Esophagus muscularis mucosa (tissue), 4 donors: ENCODE measurements at regions not wholly inside any gene's neighbourhood (a gene's known extent, or its start where the extent isn't known, plus 50 kb on each side); places are given as distances from the start of the nearest gene placed in this dataset.
"Not testable (repeated sequence)": the region's sequence is repeated elsewhere in the genome, so short reads cannot be mapped to it uniquely, and the experiment has no call there.

Experiments
- DNase-seq: peaks from one replicate; pipeline ENCODE4 v3.0.0-alpha.2; 2017; ENCODE audit errors: extremely low spot score
- H3K27ac ChIP-seq, 4 donors: fragments of 200-600 bp; sonication (generic); replicated peaks in 1 of 4; 1 replicate in 3 of 4; 2 replicates in 1 of 4; pipeline ENCODE4 v1.5.1; 2016 to 2019; ENCODE audit warnings: mild to moderate bottlenecking in 1 of 4
- H3K27me3 ChIP-seq, 4 donors: fragments of 200-600 bp; sonication (generic); one replicate each; pipeline versions ENCODE4 v1.5.1 to v1.6.0; 2016 to 2019
- H3K36me3 ChIP-seq, 4 donors: fragments of 200-600 bp; sonication (generic); one replicate each; pipeline ENCODE4 v1.5.1; 2016 to 2019
- H3K4me1 ChIP-seq, 4 donors: fragments of 200-600 bp; sonication (generic); one replicate each; pipeline ENCODE4 v1.5.1; 2016 to 2019
- H3K4me3 ChIP-seq, 4 donors: fragments of 200-600 bp; sonication (generic); 1 replicate in 2 of 4; 2 replicates in 2 of 4; pipeline ENCODE4 v1.5.1; 2016 to 2019; ENCODE audit warnings: mild to moderate bottlenecking in 4 of 4, moderate library complexity in 1 of 4
- H3K9me3 ChIP-seq, 4 donors: fragments of 200-600 bp; sonication (generic); 1 replicate in 3 of 4; 2 replicates in 1 of 4; pipeline ENCODE4 v1.5.1; 2016 to 2019
- CTCF ChIP-seq, 3 experiments: fragments of 200-600 bp in 2 of 3; fragments of 450-650 bp in 1 of 3; sonication (generic) in 2 of 3; IDR thresholded peaks; one replicate each; pipeline ENCODE4 v1.5.1; 2017 to 2019; ENCODE audit warnings: antibody characterized with exemption in 3 of 3, mild to moderate bottlenecking in 2 of 3, moderate library complexity in 1 of 3
- EP300 ChIP-seq: sonication (generic); formaldehyde crosslinking; IDR thresholded peaks from one replicate; pipeline ENCODE4 v1.6.1; 2017; ENCODE audit warnings: antibody characterized with exemption
- POLR2A ChIP-seq: fragments of 450-650 bp; IDR thresholded peaks from one replicate; pipeline ENCODE4 v1.6.1; 2017; ENCODE audit warnings: antibody characterized with exemption, moderate library complexity, mild to moderate bottlenecking, low read depth
- POLR2AphosphoS5 ChIP-seq, 2 donors: sonication (generic); formaldehyde crosslinking; IDR thresholded peaks; one replicate each; pipeline ENCODE4 v1.6.1; 2017; ENCODE audit warnings: antibody characterized with exemption in 2 of 2
- WGBS: methylation state at CpG from one replicate; pipeline ENCODE4 v1.1.5; 2018; 5-methylcytosine and 5-hydroxymethylcytosine counted together
- intact Hi-C: fragments of 100-400 bp; cut with DNase I; formaldehyde crosslinking; loops from one replicate; pipeline ENCODE4 v1.15.1; 2023

GRCh38 chr2:209160800-209161588 lies 262.9 kb upstream of the MAP2 start:
- Histone ChIP-seq H3K27me3 (no peaks in the 10 kb centered on the region), H3K36me3 (no peaks in the 10 kb centered on the region), H3K4me1 (no peaks in the 10 kb centered on the region), H3K27ac (no peak overlapping the region), H3K9me3 (no peaks in the 10 kb centered on the region), H3K4me3 (no peak overlapping the region)
- WGBS, result 79% methylated on average over 6 of the region's 7 CpGs
- no peak for DNase-seq
- no peak for TF ChIP-seq CTCF (IDR thresholded peaks at IDR 0.05)
- intact Hi-C loops, result no loop called here

- no peak overlapping the region for H3K27ac ChIP-seq
- 81% methylated on average over 2 of the region's 2 CpGs for WGBS
- H3K36me3 ChIP-seq, result no peaks in the 10 kb centered on the region
- intact Hi-C loops, result no loop called here
- TF ChIP-seq EP300 (no peak), POLR2AphosphoS5 (IDR thresholded peaks at IDR 0.05) (no peak), POLR2A (no peak), CTCF (IDR thresholded peaks at IDR 0.05) (no peak)
- H3K4me3 ChIP-seq, result no peak overlapping the region
- H3K9me3 ChIP-seq, result no peaks in the 10 kb centered on the region
- no peaks in the 10 kb centered on the region for H3K27me3 ChIP-seq
- DNase-seq, result no peak
- no peaks in the 10 kb centered on the region for H3K4me1 ChIP-seq
Observed at GRCh38 chr2:209162129-209162528, 261.7 kb upstream of the MAP2 start.

DNA sequence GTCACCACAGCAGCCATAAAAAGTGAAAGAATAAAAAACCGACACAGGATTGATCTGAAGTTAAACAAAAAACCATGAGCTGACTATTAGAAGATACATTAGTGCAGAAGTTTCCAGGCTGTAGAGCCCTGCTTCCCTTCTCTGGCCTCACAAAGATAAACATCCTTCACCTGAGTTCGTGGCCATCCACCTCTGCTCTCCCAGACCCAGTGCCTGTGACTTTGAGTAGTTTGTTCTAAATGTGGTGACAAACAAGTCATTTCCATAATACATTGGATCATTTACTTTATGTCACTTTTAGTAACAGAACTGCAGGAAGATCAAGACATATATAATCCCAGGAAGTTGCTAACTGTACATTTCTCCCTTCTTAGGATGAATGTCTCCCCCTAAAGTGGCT lies 241.9 kb upstream of the MAP2 start:
- no peaks in the 10 kb centered on the region for H3K27me3 ChIP-seq

GRCh38 chr2:209186886-209187285 lies 237.0 kb upstream of the MAP2 start:
- H3K4me1 ChIP-seq, DNase-seq, H3K36me3 ChIP-seq, H3K9me3 ChIP-seq, H3K27ac ChIP-seq, intact Hi-C loops, H3K27me3 ChIP-seq, H3K4me3 ChIP-seq: not testable (repeated sequence)
- WGBS, result 94% methylated on average over 1 of the region's 1 CpG

More for the DNA sequence above, 241.9 kb upstream of the MAP2 start:
- Histone ChIP-seq H3K27ac (no peak overlapping the region), H3K9me3 (no peaks in the 10 kb centered on the region), H3K4me3 (no peak overlapping the region), H3K36me3 (no peaks in the 10 kb centered on the region), H3K4me1 (no peaks in the 10 kb centered on the region)
- WGBS, result 27% methylated on average over 2 of the region's 2 CpGs
- no peak for DNase-seq
- intact Hi-C loops, result no loop called here
- TF ChIP-seq CTCF (IDR thresholded peaks at IDR 0.05), result no peak

DNA sequence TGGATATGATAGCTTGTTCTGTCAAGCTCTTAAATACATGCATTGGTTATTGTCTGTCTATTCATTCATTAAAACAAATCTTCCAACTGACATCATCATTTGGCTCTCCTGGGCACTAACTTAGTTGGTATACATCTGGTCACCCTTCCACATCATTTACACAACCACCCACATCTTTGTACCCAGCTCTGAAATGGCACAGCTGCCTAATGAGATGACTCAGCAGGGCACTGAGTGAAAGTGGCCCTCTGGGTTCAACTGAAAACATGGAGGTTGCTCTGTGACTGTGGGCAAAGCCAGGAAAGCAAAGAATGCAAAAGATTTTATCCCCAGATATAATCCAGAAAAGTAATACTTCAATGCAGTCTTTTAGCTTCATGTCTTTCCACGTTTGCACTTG lies 234.0 kb upstream of the MAP2 start:
- TF ChIP-seq POLR2AphosphoS5 (IDR thresholded peaks at IDR 0.05) (no peak), CTCF (IDR thresholded peaks at IDR 0.05) (no peak), EP300 (no peak), POLR2A (no peak)
- Histone ChIP-seq H3K27ac (no peak overlapping the region), H3K9me3 (no peaks in the 10 kb centered on the region), H3K36me3 (no peaks in the 10 kb centered on the region), H3K4me3 (no peak overlapping the region), H3K27me3 (no peaks in the 10 kb centered on the region), H3K4me1 (no peaks in the 10 kb centered on the region)
- intact Hi-C loops, result no loop called here
- 40% methylated on average over 1 of the region's 1 CpG for WGBS
- DNase-seq, result no peak
